ENCODE measurements at regions not wholly inside any gene's neighbourhood (a gene's known extent, or its start where the extent isn't known, plus 50 kb on each side); places are given as distances from the start of the nearest gene placed in this dataset.

- TF ChIP-seq CTCF (conservative IDR thresholded peaks at IDR 0.05 in 1 of 2, IDR thresholded peaks at IDR 0.05 in 1 of 2; ENCODE audit: extremely low read depth in 1 of 2, insufficient read depth in 1 of 2, low read depth in 1 of 2, low read length in 2 of 2), result no peak
- TF ChIP-seq EZH2 (IDR thresholded peaks at IDR 0.05; ENCODE audit: borderline replicate concordance, low read length), result no peak
These were observed 529.4 kb downstream of the PCDH17 start for GRCh38 chr13:58160980-58161379.

Data from mammary epithelial cell (primary cell).